Liver (tissue), 3 donors: ENCODE measurements at regions not wholly inside any gene's neighbourhood (a gene's known extent, or its start where the extent isn't known, plus 50 kb on each side); places are given as distances from the start of the nearest gene placed in this dataset.

Experiments
- FOXA1 ChIP-seq: IDR thresholded peaks from 2 replicates; pipeline ENCODE4 v1.6.1; 2016; ENCODE audit warnings: antibody characterized with exemption
- GABPA ChIP-seq, 2 donors: IDR thresholded peaks in 1 of 2; conservative IDR thresholded peaks in 1 of 2; 2 replicates each; pipeline ENCODE4 v1.6.1; 2016; ENCODE audit warnings: antibody characterized with exemption in 2 of 2, mild to moderate bottlenecking in 1 of 2, moderate library complexity in 1 of 2
- HNF4A ChIP-seq, 2 donors: conservative IDR thresholded peaks; 2 replicates each; pipeline ENCODE4 v1.6.1; 2016; ENCODE audit warnings: antibody characterized with exemption in 2 of 2, mild to moderate bottlenecking in 2 of 2
- JUND ChIP-seq, 2 donors: IDR thresholded peaks; 2 replicates each; pipeline ENCODE4 v1.6.1; 2016; ENCODE audit warnings: antibody characterized with exemption in 2 of 2
- RAD21 ChIP-seq, 2 donors: IDR thresholded peaks; 2 replicates each; pipeline ENCODE4 v1.6.1; 2016; ENCODE audit warnings: antibody characterized with exemption in 2 of 2, mild to moderate bottlenecking in 2 of 2
- SP1 ChIP-seq: IDR thresholded peaks from 2 replicates; pipeline ENCODE4 v1.6.1; 2018; ENCODE audit warnings: antibody characterized with exemption, mild to moderate bottlenecking
- TAF1 ChIP-seq: conservative IDR thresholded peaks from 2 replicates; pipeline ENCODE4 v1.6.1; 2016; ENCODE audit warnings: antibody characterized with exemption, mild to moderate bottlenecking
- YY1 ChIP-seq: IDR thresholded peaks from 2 replicates; pipeline ENCODE4 v1.6.1; 2016; ENCODE audit warnings: antibody characterized with exemption, mild to moderate bottlenecking
- TF ChIP-seq, protein P1 (sequence below): fragments of 150-350 bp; IDR thresholded peaks from 2 replicates; pipeline ENCODE4 v1.5.1; 2017; ENCODE audit warnings: improper control_type of control experiment, low read depth, low read length; ENCODE audit not compliant: missing input control
- TF ChIP-seq, protein P2 (sequence below): IDR thresholded peaks from 2 replicates; pipeline ENCODE4 v1.6.1; 2016; ENCODE audit warnings: antibody characterized with exemption
- TF ChIP-seq, protein P3 (sequence below): IDR thresholded peaks from 2 replicates; pipeline ENCODE4 v1.6.1; 2016; ENCODE audit warnings: antibody characterized with exemption, mild to moderate bottlenecking
- TF ChIP-seq, protein P4 (sequence below): IDR thresholded peaks from 2 replicates; pipeline ENCODE4 v1.6.1; 2016; ENCODE audit warnings: antibody characterized with exemption
- TF ChIP-seq, protein P5 (sequence below): IDR thresholded peaks from 2 replicates; pipeline ENCODE4 v1.6.1; 2016; ENCODE audit warnings: antibody characterized with exemption
- donor health status: healthy.
- donor health status: healthy.

- TF ChIP-seq, protein P1, sequence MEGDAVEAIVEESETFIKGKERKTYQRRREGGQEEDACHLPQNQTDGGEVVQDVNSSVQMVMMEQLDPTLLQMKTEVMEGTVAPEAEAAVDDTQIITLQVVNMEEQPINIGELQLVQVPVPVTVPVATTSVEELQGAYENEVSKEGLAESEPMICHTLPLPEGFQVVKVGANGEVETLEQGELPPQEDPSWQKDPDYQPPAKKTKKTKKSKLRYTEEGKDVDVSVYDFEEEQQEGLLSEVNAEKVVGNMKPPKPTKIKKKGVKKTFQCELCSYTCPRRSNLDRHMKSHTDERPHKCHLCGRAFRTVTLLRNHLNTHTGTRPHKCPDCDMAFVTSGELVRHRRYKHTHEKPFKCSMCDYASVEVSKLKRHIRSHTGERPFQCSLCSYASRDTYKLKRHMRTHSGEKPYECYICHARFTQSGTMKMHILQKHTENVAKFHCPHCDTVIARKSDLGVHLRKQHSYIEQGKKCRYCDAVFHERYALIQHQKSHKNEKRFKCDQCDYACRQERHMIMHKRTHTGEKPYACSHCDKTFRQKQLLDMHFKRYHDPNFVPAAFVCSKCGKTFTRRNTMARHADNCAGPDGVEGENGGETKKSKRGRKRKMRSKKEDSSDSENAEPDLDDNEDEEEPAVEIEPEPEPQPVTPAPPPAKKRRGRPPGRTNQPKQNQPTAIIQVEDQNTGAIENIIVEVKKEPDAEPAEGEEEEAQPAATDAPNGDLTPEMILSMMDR = no peak
- TF ChIP-seq, protein P2, sequence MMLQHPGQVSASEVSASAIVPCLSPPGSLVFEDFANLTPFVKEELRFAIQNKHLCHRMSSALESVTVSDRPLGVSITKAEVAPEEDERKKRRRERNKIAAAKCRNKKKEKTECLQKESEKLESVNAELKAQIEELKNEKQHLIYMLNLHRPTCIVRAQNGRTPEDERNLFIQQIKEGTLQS = no peak
- no peak for TF ChIP-seq TAF1
- TF ChIP-seq, protein P3, sequence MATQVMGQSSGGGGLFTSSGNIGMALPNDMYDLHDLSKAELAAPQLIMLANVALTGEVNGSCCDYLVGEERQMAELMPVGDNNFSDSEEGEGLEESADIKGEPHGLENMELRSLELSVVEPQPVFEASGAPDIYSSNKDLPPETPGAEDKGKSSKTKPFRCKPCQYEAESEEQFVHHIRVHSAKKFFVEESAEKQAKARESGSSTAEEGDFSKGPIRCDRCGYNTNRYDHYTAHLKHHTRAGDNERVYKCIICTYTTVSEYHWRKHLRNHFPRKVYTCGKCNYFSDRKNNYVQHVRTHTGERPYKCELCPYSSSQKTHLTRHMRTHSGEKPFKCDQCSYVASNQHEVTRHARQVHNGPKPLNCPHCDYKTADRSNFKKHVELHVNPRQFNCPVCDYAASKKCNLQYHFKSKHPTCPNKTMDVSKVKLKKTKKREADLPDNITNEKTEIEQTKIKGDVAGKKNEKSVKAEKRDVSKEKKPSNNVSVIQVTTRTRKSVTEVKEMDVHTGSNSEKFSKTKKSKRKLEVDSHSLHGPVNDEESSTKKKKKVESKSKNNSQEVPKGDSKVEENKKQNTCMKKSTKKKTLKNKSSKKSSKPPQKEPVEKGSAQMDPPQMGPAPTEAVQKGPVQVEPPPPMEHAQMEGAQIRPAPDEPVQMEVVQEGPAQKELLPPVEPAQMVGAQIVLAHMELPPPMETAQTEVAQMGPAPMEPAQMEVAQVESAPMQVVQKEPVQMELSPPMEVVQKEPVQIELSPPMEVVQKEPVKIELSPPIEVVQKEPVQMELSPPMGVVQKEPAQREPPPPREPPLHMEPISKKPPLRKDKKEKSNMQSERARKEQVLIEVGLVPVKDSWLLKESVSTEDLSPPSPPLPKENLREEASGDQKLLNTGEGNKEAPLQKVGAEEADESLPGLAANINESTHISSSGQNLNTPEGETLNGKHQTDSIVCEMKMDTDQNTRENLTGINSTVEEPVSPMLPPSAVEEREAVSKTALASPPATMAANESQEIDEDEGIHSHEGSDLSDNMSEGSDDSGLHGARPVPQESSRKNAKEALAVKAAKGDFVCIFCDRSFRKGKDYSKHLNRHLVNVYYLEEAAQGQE = no peak
- no peak for TF ChIP-seq RAD21 (IDR thresholded peaks at IDR 0.05)
- TF ChIP-seq, protein P4, sequence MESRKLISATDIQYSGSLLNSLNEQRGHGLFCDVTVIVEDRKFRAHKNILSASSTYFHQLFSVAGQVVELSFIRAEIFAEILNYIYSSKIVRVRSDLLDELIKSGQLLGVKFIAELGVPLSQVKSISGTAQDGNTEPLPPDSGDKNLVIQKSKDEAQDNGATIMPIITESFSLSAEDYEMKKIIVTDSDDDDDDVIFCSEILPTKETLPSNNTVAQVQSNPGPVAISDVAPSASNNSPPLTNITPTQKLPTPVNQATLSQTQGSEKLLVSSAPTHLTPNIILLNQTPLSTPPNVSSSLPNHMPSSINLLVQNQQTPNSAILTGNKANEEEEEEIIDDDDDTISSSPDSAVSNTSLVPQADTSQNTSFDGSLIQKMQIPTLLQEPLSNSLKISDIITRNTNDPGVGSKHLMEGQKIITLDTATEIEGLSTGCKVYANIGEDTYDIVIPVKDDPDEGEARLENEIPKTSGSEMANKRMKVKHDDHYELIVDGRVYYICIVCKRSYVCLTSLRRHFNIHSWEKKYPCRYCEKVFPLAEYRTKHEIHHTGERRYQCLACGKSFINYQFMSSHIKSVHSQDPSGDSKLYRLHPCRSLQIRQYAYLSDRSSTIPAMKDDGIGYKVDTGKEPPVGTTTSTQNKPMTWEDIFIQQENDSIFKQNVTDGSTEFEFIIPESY = no peak
- no peak for TF ChIP-seq SP1
- TF ChIP-seq JUND (IDR thresholded peaks at IDR 0.05) = no peak
- TF ChIP-seq YY1 = no peak
- TF ChIP-seq, protein P5, sequence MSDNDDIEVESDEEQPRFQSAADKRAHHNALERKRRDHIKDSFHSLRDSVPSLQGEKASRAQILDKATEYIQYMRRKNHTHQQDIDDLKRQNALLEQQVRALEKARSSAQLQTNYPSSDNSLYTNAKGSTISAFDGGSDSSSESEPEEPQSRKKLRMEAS = no peak
- no peak for TF ChIP-seq GABPA (IDR thresholded peaks at IDR 0.05 in 1 of 2, conservative IDR thresholded peaks at IDR 0.05 in 1 of 2)
- no peak for TF ChIP-seq FOXA1
- no peak for TF ChIP-seq HNF4A (conservative IDR thresholded peaks at IDR 0.05)
Measured at GRCh38 chr2:144670080-144670479, 150.2 kb upstream of the ZEB2 start.
